Tibial artery (tissue), 4 donors: ENCODE measurements at regions not wholly inside any gene's neighbourhood (a gene's known extent, or its start where the extent isn't known, plus 50 kb on each side); places are given as distances from the start of the nearest gene placed in this dataset.

Experiments used
- DNase-seq, 2 donors: peaks; one replicate each; pipeline ENCODE4 v3.0.0-alpha.2; 2019
- H3K27ac ChIP-seq, 2 donors: fragments of 200-600 bp; sonication (generic) in 1 of 2; 1 replicate in 1 of 2; 2 replicates in 1 of 2; pipeline ENCODE4 v1.5.1; 2018 to 2019; ENCODE audit warnings: mild to moderate bottlenecking in 1 of 2
- H3K27me3 ChIP-seq, 2 donors: fragments of 200-600 bp; sonication (generic) in 1 of 2; one replicate each; pipeline versions ENCODE4 v1.5.1 to v1.6.0; 2016 to 2019
- H3K36me3 ChIP-seq, 3 donors: fragments of 200-600 bp; sonication (generic) in 2 of 3; one replicate each; pipeline ENCODE4 v1.5.1; 2016 to 2019; ENCODE audit warnings: mild to moderate bottlenecking in 2 of 3
- H3K4me1 ChIP-seq, 4 donors: fragments of 200-600 bp; sonication (generic) in 2 of 4; 1 replicate in 3 of 4; 2 replicates in 1 of 4; pipeline ENCODE4 v1.5.1; 2016 to 2019
- H3K4me3 ChIP-seq, 2 donors: fragments of 200-600 bp; sonication (generic) in 1 of 2; 1 replicate in 1 of 2; 2 replicates in 1 of 2; pipeline ENCODE4 v1.5.1; 2018 to 2019; ENCODE audit warnings: mild to moderate bottlenecking in 2 of 2
- H3K9me3 ChIP-seq, 3 donors: fragments of 200-600 bp; sonication (generic) in 1 of 3; one replicate each; pipeline ENCODE4 v1.5.1; 2016 to 2019
- intact Hi-C: fragments of 100-400 bp; cut with DNase I; formaldehyde crosslinking; loops from one replicate; pipeline ENCODE4 v1.15.0; 2023; ENCODE audit warnings: low total_unique reads
- TF ChIP-seq, protein P1 (sequence below), 2 experiments: fragments of 200-600 bp in 1 of 2; fragments of 450-650 bp in 1 of 2; IDR thresholded peaks; one replicate each; pipeline ENCODE4 v1.5.1; 2017 to 2019; ENCODE audit warnings: antibody characterized with exemption in 2 of 2, mild to moderate bottlenecking in 1 of 2, moderate library complexity in 1 of 2

- no peak for DNase-seq
- TF ChIP-seq, protein P1, sequence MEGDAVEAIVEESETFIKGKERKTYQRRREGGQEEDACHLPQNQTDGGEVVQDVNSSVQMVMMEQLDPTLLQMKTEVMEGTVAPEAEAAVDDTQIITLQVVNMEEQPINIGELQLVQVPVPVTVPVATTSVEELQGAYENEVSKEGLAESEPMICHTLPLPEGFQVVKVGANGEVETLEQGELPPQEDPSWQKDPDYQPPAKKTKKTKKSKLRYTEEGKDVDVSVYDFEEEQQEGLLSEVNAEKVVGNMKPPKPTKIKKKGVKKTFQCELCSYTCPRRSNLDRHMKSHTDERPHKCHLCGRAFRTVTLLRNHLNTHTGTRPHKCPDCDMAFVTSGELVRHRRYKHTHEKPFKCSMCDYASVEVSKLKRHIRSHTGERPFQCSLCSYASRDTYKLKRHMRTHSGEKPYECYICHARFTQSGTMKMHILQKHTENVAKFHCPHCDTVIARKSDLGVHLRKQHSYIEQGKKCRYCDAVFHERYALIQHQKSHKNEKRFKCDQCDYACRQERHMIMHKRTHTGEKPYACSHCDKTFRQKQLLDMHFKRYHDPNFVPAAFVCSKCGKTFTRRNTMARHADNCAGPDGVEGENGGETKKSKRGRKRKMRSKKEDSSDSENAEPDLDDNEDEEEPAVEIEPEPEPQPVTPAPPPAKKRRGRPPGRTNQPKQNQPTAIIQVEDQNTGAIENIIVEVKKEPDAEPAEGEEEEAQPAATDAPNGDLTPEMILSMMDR (IDR thresholded peaks at IDR 0.05), result no peak
- Histone ChIP-seq H3K36me3 (no peaks in the 10 kb centered on the region), H3K4me3 (no peak overlapping the region), H3K9me3 (no peaks in the 10 kb centered on the region), H3K27me3 (no peaks in the 10 kb centered on the region), H3K4me1 (no peaks in the 10 kb centered on the region), H3K27ac (no peak overlapping the region)
- intact Hi-C loops, result no loop called here
These were observed 1247.5 kb upstream of the C9orf72 start for GRCh38 chr9:28820741-28821140.

DNA sequence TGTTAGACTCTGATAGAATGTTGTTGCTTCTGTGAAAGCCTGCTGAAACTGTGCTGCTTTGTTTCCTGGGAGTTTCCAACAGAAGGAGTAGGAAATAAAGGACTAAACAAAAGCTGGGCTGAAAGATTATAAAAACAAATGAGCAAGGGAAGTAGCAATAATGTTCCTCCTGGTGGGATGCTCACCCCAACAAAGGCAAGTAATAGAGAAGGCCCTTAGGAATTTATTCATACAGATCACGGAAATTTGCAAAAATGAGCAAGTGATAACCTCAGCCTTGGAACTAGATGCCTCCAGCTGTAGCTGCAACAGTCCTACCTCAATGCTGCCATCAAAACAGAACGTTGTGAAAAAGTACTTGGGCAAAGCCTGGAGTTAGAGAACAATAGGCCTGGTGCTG, 1248.0 kb upstream of the C9orf72 start:
- no peaks in the 10 kb centered on the region for H3K27me3 ChIP-seq
- TF ChIP-seq, protein P1 (IDR thresholded peaks at IDR 0.05), result no peak
- DNase-seq, result no peak
- no peak overlapping the region for H3K27ac ChIP-seq
- H3K4me3 ChIP-seq, result no peak overlapping the region
- no peaks in the 10 kb centered on the region for H3K4me1 ChIP-seq
- intact Hi-C loops, result no loop called here
- no peaks in the 10 kb centered on the region for H3K9me3 ChIP-seq
- no peaks in the 10 kb centered on the region for H3K36me3 ChIP-seq

DNA sequence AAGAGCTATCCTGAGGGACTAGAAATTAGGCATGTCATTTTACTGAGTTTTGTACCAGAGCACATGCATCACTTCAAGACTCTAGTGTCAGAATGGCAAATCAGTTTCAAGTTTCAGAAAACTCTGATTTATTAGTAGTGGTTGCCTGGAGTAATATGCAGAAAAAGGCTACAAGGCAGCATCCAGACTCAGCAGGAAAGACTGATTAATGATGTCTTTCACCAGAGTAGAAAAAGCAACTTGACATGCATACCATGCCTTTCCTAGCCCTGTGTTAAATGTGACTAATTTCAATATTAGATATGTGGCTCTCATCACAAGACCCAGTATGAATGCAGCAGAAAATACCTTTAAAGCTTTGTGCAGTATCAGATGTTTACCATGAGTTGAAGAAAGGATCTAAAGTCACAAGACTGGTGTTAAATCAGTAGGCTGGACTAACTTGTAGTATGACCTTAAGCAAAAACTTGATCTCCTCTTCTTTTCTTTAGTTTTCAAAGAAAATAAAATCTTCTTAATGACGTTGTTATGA, 1251.2 kb upstream of the C9orf72 start:
- Histone ChIP-seq H3K4me3 (no peak overlapping the region), H3K9me3 (no peaks in the 10 kb centered on the region), H3K27me3 (no peaks in the 10 kb centered on the region), H3K4me1 (no peaks in the 10 kb centered on the region), H3K36me3 (no peaks in the 10 kb centered on the region), H3K27ac (no peak overlapping the region)
- no peak for DNase-seq
- intact Hi-C loops, result no loop called here
- TF ChIP-seq, protein P1 (IDR thresholded peaks at IDR 0.05), result no peak

DNA sequence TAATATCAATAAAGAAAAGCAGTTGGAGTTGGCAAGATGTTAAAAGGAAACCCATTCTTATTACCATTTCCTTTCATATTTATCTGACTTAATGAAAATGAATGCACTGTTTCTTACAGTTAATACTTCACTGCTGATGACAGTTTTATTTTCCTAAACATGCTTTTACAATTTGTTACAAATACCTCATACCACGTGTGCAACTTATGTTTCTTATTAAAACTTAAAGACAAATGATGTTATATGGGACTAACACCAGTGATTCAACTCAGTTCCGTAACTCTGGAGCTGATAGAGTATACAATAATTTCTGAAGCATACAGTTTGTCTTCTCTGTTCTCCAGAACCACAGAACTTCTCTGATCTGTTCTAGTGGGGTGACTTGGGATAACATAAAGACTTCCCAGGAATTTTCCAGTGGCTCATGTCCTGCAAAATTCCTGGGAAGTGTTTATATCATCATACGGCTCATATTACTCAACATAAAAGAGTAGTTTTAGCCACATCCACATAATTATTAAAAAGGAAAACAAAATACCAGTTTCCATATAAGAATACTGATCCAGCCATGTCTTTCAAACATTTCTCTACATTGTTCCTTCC, 1259.0 kb upstream of the C9orf72 start:
- Histone ChIP-seq H3K4me3 (no peak overlapping the region), H3K4me1 (no peaks in the 10 kb centered on the region), H3K9me3 (no peaks in the 10 kb centered on the region), H3K36me3 (no peaks in the 10 kb centered on the region), H3K27me3 (no peaks in the 10 kb centered on the region), H3K27ac (no peak overlapping the region)
- TF ChIP-seq, protein P1 (IDR thresholded peaks at IDR 0.05), result no peak
- DNase-seq, result no peak
- intact Hi-C loops, result no loop called here

DNA sequence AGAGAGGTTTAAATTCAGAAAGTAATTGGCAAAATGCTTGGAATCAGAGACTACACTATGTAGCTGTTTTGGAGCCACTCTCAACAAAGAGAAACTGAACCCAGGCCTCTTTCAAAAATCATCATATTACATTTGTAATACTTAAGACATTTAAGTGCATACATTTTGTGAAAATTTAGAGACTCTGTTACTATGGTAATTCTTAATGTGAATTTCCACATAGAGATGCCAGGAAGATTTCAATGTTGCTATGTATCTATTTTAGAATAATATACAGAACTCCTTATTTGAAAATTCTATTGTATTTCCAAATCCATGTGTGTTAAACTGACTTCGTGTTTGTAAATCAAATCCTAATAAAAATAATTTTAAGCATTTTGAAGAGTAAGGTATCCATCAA, 1260.9 kb upstream of the C9orf72 start:
- no peak for DNase-seq
- intact Hi-C loops, result no loop called here
- Histone ChIP-seq H3K4me1 (no peaks in the 10 kb centered on the region), H3K27ac (no peak overlapping the region), H3K4me3 (no peak overlapping the region), H3K9me3 (no peaks in the 10 kb centered on the region), H3K36me3 (no peaks in the 10 kb centered on the region), H3K27me3 (no peaks in the 10 kb centered on the region)
- TF ChIP-seq, protein P1 (IDR thresholded peaks at IDR 0.05), result no peak
